ENCODE measurements at regions not wholly inside any gene's neighbourhood (a gene's known extent, or its start where the extent isn't known, plus 50 kb on each side); places are given as distances from the start of the nearest gene placed in this dataset.

DNA sequence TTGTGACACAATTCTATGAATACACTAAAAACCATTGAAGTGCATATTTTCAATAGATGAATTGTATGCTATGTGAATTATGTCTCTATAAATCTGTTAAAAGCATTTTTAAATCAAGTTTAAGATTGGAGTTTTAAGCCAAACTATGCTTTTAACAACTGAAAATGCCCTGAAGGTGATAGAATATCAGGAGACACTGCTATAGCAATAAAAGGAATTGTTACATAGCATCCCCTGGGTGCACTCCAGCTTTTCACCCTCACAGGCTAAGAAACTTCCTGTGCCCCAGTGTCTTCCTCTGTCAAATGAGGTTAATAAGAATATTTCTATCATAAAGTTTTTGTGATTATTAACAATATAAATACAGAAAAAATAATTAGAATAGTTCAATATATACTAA, 472.7 kb upstream of the TMPO start:
- Histone ChIP-seq H3K9me2 (ENCODE audit: low read depth, low read length) (no peaks in the 10 kb centered on the region), H3K79me2 (ENCODE audit: insufficient read depth, low read length) (no peaks in the 10 kb centered on the region), H3K4me1 (ENCODE audit: insufficient read depth, low read length, severe bottlenecking) (no peaks in the 10 kb centered on the region)

DNA sequence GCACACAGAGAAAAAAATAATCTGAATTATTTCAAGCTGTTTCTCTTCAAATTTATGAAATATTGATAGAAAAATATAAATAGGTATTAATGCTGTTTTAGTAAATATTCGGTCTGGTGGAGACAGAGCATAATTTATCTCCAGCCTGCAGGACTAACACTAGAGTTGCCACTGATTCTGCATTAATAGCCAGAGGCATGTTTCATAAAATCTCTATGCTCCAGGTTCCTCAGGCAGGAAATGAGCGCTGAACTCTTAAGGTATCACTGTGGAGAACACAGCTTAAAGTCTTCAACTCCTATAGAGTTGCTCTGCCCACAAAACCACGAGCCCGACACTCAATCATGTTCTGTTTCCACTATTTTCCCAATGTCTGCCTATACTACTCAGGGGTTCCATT, 470.0 kb upstream of the TMPO start:
- no peaks in the 10 kb centered on the region for H4K20me1 ChIP-seq (ENCODE audit: insufficient read depth, low read length)
- TF ChIP-seq, protein P1, sequence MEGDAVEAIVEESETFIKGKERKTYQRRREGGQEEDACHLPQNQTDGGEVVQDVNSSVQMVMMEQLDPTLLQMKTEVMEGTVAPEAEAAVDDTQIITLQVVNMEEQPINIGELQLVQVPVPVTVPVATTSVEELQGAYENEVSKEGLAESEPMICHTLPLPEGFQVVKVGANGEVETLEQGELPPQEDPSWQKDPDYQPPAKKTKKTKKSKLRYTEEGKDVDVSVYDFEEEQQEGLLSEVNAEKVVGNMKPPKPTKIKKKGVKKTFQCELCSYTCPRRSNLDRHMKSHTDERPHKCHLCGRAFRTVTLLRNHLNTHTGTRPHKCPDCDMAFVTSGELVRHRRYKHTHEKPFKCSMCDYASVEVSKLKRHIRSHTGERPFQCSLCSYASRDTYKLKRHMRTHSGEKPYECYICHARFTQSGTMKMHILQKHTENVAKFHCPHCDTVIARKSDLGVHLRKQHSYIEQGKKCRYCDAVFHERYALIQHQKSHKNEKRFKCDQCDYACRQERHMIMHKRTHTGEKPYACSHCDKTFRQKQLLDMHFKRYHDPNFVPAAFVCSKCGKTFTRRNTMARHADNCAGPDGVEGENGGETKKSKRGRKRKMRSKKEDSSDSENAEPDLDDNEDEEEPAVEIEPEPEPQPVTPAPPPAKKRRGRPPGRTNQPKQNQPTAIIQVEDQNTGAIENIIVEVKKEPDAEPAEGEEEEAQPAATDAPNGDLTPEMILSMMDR (IDR thresholded peaks at IDR 0.05; ENCODE audit: low read length): no peak
- no peak for TF ChIP-seq EZH2 (IDR thresholded peaks at IDR 0.05; ENCODE audit: borderline replicate concordance, low read length)

More for the DNA sequence above, 472.7 kb upstream of the TMPO start:
- TF ChIP-seq, protein P1 (IDR thresholded peaks at IDR 0.05; ENCODE audit: low read length): no peak
- TF ChIP-seq EZH2 (IDR thresholded peaks at IDR 0.05; ENCODE audit: borderline replicate concordance, low read length): no peak
- Histone ChIP-seq H3K27me3 (ENCODE audit: insufficient read depth, low read length) (no peaks in the 10 kb centered on the region), H3F3A (ENCODE audit: insufficient read depth, low read length) (no peaks in the 10 kb centered on the region), H3K9me3 (ENCODE audit: low read length) (no peaks in the 10 kb centered on the region), H3K36me3 (ENCODE audit: insufficient read depth, low read length) (no peaks in the 10 kb centered on the region), H4K20me1 (ENCODE audit: insufficient read depth, low read length) (no peaks in the 10 kb centered on the region), H3K4me2 (ENCODE audit: low read length) (no peak overlapping the region), H2AFZ (ENCODE audit: low read length) (no peak overlapping the region), H3K4me3 (ENCODE audit: low read depth, low read length, poor library complexity, severe bottlenecking) (no peak overlapping the region), H3K9ac (ENCODE audit: low read length) (no peak overlapping the region), H3K27ac (ENCODE audit: low read depth, low read length, poor library complexity, severe bottlenecking) (no peak overlapping the region)

DNA sequence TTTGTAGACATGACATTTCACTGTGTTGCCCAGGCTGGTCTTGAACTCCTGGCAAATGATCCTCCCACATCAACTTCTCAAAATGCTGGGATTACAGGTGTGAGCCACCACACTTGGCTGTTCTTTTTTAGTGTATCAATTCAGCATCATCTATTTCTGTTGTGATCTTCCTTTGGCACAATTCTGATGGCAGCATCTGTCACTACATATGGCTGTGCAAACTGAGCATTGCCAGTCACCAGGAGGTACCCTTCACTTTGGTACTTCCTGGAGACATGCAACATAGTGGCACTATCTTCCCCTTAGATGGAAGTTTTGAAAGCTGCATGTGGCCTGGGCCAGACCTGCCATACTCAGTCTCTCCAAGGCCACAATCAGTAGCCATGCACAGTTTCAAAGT, 467.1 kb upstream of the TMPO start:
- Histone ChIP-seq H4K20me1 (ENCODE audit: insufficient read depth, low read length) (no peaks in the 10 kb centered on the region), H3K27ac (ENCODE audit: low read depth, low read length, poor library complexity, severe bottlenecking) (no peak overlapping the region), H3F3A (ENCODE audit: insufficient read depth, low read length) (no peaks in the 10 kb centered on the region), H2AFZ (ENCODE audit: low read length) (no peak overlapping the region), H3K9ac (ENCODE audit: low read length) (no peak overlapping the region), H3K79me2 (ENCODE audit: insufficient read depth, low read length) (no peaks in the 10 kb centered on the region), H3K4me2 (ENCODE audit: low read length) (no peak overlapping the region), H3K9me2 (ENCODE audit: low read depth, low read length) (no peaks in the 10 kb centered on the region), H3K36me3 (ENCODE audit: insufficient read depth, low read length) (no peaks in the 10 kb centered on the region), H3K4me3 (ENCODE audit: low read depth, low read length, poor library complexity, severe bottlenecking) (no peak overlapping the region), H3K9me3 (ENCODE audit: low read length) (no peaks in the 10 kb centered on the region), H3K4me1 (ENCODE audit: insufficient read depth, low read length, severe bottlenecking) (no peaks in the 10 kb centered on the region), H3K27me3 (ENCODE audit: insufficient read depth, low read length) (no peaks in the 10 kb centered on the region; the same call in 1 of the 2 replicates)
- TF ChIP-seq EZH2 (IDR thresholded peaks at IDR 0.05; ENCODE audit: borderline replicate concordance, low read length): no peak
- TF ChIP-seq, protein P1 (IDR thresholded peaks at IDR 0.05; ENCODE audit: low read length): no peak

More for the DNA sequence above, 470.0 kb upstream of the TMPO start:
- H3K27ac ChIP-seq (ENCODE audit: low read depth, low read length, poor library complexity, severe bottlenecking): no peak overlapping the region
- H3K4me2 ChIP-seq (ENCODE audit: low read length): no peak overlapping the region
- H2AFZ ChIP-seq (ENCODE audit: low read length): no peak overlapping the region
- H3K36me3 ChIP-seq (ENCODE audit: insufficient read depth, low read length): no peaks in the 10 kb centered on the region
- no peak overlapping the region for H3K4me3 ChIP-seq (ENCODE audit: low read depth, low read length, poor library complexity, severe bottlenecking)
- no peaks in the 10 kb centered on the region for H3K4me1 ChIP-seq (ENCODE audit: insufficient read depth, low read length, severe bottlenecking)
- H3K9ac ChIP-seq (ENCODE audit: low read length): no peak overlapping the region
- H3K27me3 ChIP-seq (ENCODE audit: insufficient read depth, low read length): no peaks in the 10 kb centered on the region
- no peaks in the 10 kb centered on the region for H3K79me2 ChIP-seq (ENCODE audit: insufficient read depth, low read length)
- no peaks in the 10 kb centered on the region for H3K9me3 ChIP-seq (ENCODE audit: low read length)
- H3F3A ChIP-seq (ENCODE audit: insufficient read depth, low read length): no peaks in the 10 kb centered on the region
- no peaks in the 10 kb centered on the region for H3K9me2 ChIP-seq (ENCODE audit: low read depth, low read length)
